ENCODE measurements at regions not wholly inside any gene's neighbourhood (a gene's known extent, or its start where the extent isn't known, plus 50 kb on each side); places are given as distances from the start of the nearest gene placed in this dataset.

GRCh38 chr2:8587920-8588830 is 93.7 kb upstream of the ID2 start:
- no peak overlapping the region for H2BK15ac ChIP-seq (ENCODE audit: low read depth, low read length)
- no peak overlapping the region; a peak in 1 of 7 replicates for H3K27ac Mint-ChIP-seq
- peaks cover 13 to 27% of the 10 kb centered on the region in 2 experiments for H3K4me1 Mint-ChIP-seq
- H4K5ac ChIP-seq (ENCODE audit: insufficient read length, low read depth, low read length) = no peak overlapping the region
- no CpG with 5 or more reads among the region's 7 CpGs for WGBS (ENCODE audit: extremely low coverage, insufficient read length, low lambda C conversion rate)
- H3K9me3 ChIP-seq (ENCODE audit: control insufficient read depth, low read depth, low read length) = no peaks in the 10 kb centered on the region
- no peak overlapping the region for H3T11ph ChIP-seq (ENCODE audit: low read length)
- H3K4me2 ChIP-seq (ENCODE audit: insufficient read depth, insufficient read length, low read length) = no peak overlapping the region
- no peaks in the 10 kb centered on the region for H3K27me3 ChIP-seq (ENCODE audit: insufficient read depth, low read length)
- no peak overlapping the region for H3K23ac ChIP-seq (ENCODE audit: insufficient read length, low read depth, low read length)
- H3K9ac ChIP-seq (ENCODE audit: extremely low read depth, insufficient read length, low read length) = no peak overlapping the region
- H2AK5ac ChIP-seq (ENCODE audit: insufficient read length, low read length) = no peak overlapping the region
- peaks cover 14% of the 10 kb centered on the region for H3K27me3 Mint-ChIP-seq (ENCODE audit: low read depth)
- H2BK120ac ChIP-seq (ENCODE audit: low read depth, low read length, poor library complexity, severe bottlenecking) = no peak overlapping the region
- no peak overlapping the region for H2BK12ac ChIP-seq (ENCODE audit: insufficient read length, low read depth, low read length)
- H3K79me1 ChIP-seq (ENCODE audit: insufficient read depth, low read depth, low read length, poor library complexity, severe bottlenecking) = no peaks in the 10 kb centered on the region
- no peak overlapping the region for H3K18ac ChIP-seq (ENCODE audit: insufficient read length, low read depth, low read length)
- H4K20me1 ChIP-seq (ENCODE audit: control insufficient read depth, insufficient read depth, insufficient read length) = no peaks in the 10 kb centered on the region
- TF ChIP-seq CTCF (conservative IDR thresholded peaks at IDR 0.05) = no peak
- no peak overlapping the region for H3K56ac ChIP-seq (ENCODE audit: insufficient read length, low read depth, low read length)
- no peak overlapping the region for H3K27ac ChIP-seq (ENCODE audit: insufficient read length, low read depth, low read length)
- H3K4me1 ChIP-seq (ENCODE audit: insufficient read depth, low read length) = no peaks in the 10 kb centered on the region; the same call in 1 of the 2 replicates
- no peak overlapping the region for H3K4me3 Mint-ChIP-seq
- H3K9me3 Mint-ChIP-seq = no peaks in the 10 kb centered on the region; a peak in 2 of 5 replicates
- H3K23me2 ChIP-seq (ENCODE audit: insufficient read length, low read depth, low read length, poor library complexity, severe bottlenecking) = no peaks in the 10 kb centered on the region
- H2AFZ ChIP-seq (ENCODE audit: low read length) = no peak overlapping the region
- no peak overlapping the region for H4K8ac ChIP-seq (replicated peaks; ENCODE audit: insufficient read length, low read depth, low read length)
- H4K91ac ChIP-seq (ENCODE audit: insufficient read length, low read depth, low read length) = no peak overlapping the region
- no peaks in the 10 kb centered on the region; a peak in 2 of 7 replicates for H3K36me3 Mint-ChIP-seq (ENCODE audit: insufficient read depth in 1 of 3, low read depth in 3 of 3)
- no peak overlapping the region for H2BK20ac ChIP-seq (ENCODE audit: low read depth, low read length, poor library complexity, severe bottlenecking)
- H2BK5ac ChIP-seq (ENCODE audit: insufficient read length, low read length) = no peak overlapping the region
- H3K4ac ChIP-seq (ENCODE audit: low read depth, low read length) = no peak overlapping the region
- H3K79me2 ChIP-seq (ENCODE audit: insufficient read depth, low read length) = no peaks in the 10 kb centered on the region
- H3K14ac ChIP-seq (ENCODE audit: insufficient read depth, low read length) = no peak overlapping the region
- no peak for DNase-seq

All from H9 (cell line).